ENCODE measurements at regions not wholly inside any gene's neighbourhood (a gene's known extent, or its start where the extent isn't known, plus 50 kb on each side); places are given as distances from the start of the nearest gene placed in this dataset.

GRCh38 chr14:87278415-87278814, 714.6 kb downstream of the GALC start:
- no peak for TF ChIP-seq EP300 (IDR thresholded peaks at IDR 0.05; ENCODE audit: low read depth in 2 of 2, low read length in 2 of 2)
- no peak for TF ChIP-seq EP300 (CRISPR knock-in tag; IDR thresholded peaks at IDR 0.05; ENCODE audit: borderline replicate concordance)
- no peak for TF ChIP-seq NFYB (CRISPR knock-in tag; IDR thresholded peaks at IDR 0.05)
- no peak for TF ChIP-seq MAFF (IDR thresholded peaks at IDR 0.05; ENCODE audit: low read depth, low read length)
- no peak for TF ChIP-seq MYC (CRISPR knock-in tag; IDR thresholded peaks at IDR 0.05; ENCODE audit: borderline replicate concordance)
- TF ChIP-seq, protein P1, sequence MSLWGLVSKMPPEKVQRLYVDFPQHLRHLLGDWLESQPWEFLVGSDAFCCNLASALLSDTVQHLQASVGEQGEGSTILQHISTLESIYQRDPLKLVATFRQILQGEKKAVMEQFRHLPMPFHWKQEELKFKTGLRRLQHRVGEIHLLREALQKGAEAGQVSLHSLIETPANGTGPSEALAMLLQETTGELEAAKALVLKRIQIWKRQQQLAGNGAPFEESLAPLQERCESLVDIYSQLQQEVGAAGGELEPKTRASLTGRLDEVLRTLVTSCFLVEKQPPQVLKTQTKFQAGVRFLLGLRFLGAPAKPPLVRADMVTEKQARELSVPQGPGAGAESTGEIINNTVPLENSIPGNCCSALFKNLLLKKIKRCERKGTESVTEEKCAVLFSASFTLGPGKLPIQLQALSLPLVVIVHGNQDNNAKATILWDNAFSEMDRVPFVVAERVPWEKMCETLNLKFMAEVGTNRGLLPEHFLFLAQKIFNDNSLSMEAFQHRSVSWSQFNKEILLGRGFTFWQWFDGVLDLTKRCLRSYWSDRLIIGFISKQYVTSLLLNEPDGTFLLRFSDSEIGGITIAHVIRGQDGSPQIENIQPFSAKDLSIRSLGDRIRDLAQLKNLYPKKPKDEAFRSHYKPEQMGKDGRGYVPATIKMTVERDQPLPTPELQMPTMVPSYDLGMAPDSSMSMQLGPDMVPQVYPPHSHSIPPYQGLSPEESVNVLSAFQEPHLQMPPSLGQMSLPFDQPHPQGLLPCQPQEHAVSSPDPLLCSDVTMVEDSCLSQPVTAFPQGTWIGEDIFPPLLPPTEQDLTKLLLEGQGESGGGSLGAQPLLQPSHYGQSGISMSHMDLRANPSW (CRISPR knock-in tag; IDR thresholded peaks at IDR 0.05; ENCODE audit: borderline replicate concordance): no peak
- no peak for TF ChIP-seq GABPA (IDR thresholded peaks at IDR 0.05; ENCODE audit: low read depth, low read length)
- no peak for TF ChIP-seq GABPA (CRISPR knock-in tag; IDR thresholded peaks at IDR 0.05; ENCODE audit: low read depth)
- TF ChIP-seq, protein P2, sequence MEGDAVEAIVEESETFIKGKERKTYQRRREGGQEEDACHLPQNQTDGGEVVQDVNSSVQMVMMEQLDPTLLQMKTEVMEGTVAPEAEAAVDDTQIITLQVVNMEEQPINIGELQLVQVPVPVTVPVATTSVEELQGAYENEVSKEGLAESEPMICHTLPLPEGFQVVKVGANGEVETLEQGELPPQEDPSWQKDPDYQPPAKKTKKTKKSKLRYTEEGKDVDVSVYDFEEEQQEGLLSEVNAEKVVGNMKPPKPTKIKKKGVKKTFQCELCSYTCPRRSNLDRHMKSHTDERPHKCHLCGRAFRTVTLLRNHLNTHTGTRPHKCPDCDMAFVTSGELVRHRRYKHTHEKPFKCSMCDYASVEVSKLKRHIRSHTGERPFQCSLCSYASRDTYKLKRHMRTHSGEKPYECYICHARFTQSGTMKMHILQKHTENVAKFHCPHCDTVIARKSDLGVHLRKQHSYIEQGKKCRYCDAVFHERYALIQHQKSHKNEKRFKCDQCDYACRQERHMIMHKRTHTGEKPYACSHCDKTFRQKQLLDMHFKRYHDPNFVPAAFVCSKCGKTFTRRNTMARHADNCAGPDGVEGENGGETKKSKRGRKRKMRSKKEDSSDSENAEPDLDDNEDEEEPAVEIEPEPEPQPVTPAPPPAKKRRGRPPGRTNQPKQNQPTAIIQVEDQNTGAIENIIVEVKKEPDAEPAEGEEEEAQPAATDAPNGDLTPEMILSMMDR (CRISPR knock-in tag; IDR thresholded peaks at IDR 0.05): no peak
- no peak for TF ChIP-seq PCBP1 (IDR thresholded peaks at IDR 0.05; ENCODE audit: borderline replicate concordance, low read depth, low read length)
- no peak for TF ChIP-seq RAD51 (IDR thresholded peaks at IDR 0.05; ENCODE audit: borderline replicate concordance)
- no peak for TF ChIP-seq TMF1 (CRISPR knock-in tag; IDR thresholded peaks at IDR 0.05; ENCODE audit: low read depth)
- no peak for TF ChIP-seq ZNF646 (CRISPR knock-in tag; IDR thresholded peaks at IDR 0.05)
